HG02981 (cell line): ENCODE measurements at regions not wholly inside any gene's neighbourhood (a gene's known extent, or its start where the extent isn't known, plus 50 kb on each side); places are given as distances from the start of the nearest gene placed in this dataset.

ENCODE experiments used
- ATAC-seq: cut with Tn5 transposase; IDR thresholded peaks from one replicate; pipeline ENCODE4 v1.9.1; 2021; ENCODE audit warnings: mild to moderate bottlenecking, moderate library complexity; ENCODE audit not compliant: unreplicated experiment

GRCh38 chr7:116310141-116310540 is 99.8 kb downstream of the TES start:
- no peak for ATAC-seq

DNA sequence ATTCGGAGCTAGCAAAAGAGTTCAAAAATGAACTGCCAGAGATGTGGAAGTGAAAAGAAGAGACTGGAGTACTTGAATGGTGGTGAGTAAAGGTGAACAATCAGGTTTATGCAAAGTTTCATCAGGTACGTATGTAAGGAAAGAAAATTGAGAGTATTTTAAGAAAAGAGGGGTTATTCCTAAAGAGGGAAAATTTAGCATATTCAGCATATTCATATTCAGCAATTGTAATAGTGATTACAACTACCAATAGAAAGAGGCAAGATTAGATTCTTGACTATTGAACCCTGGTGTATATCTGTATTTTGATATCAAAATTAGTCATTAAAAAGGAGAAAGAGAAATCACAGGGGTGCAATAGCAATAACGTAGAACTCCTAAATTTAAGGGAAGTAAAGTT is 100.9 kb downstream of the TES start:
- ATAC-seq = no peak

- no peak for ATAC-seq
Measured at GRCh38 chr7:116311816-116312471, 101.6 kb downstream of the TES start.

GRCh38 chr7:116315293-116315692 is 105.0 kb downstream of the TES start:
- ATAC-seq = no peak

DNA sequence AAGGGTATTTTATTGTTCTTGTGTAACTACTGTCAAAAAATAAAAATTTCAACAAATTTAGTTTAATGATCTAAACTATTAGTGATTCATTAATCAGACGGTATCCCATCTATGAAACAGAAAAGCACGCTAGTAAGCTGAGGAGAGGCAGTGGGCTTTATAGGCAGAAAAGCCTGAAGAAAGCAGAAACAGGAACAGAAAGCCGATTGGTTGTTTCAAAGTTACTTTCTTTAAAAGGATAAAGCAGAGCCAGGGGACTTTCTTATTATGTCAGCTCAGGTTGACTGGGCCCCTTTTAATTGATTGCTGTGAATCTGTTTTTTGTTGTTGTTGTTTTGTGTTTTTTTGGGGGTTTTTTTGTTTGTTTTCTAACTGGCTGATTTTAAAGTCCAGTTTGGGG is 105.5 kb downstream of the TES start:
- no peak for ATAC-seq

DNA sequence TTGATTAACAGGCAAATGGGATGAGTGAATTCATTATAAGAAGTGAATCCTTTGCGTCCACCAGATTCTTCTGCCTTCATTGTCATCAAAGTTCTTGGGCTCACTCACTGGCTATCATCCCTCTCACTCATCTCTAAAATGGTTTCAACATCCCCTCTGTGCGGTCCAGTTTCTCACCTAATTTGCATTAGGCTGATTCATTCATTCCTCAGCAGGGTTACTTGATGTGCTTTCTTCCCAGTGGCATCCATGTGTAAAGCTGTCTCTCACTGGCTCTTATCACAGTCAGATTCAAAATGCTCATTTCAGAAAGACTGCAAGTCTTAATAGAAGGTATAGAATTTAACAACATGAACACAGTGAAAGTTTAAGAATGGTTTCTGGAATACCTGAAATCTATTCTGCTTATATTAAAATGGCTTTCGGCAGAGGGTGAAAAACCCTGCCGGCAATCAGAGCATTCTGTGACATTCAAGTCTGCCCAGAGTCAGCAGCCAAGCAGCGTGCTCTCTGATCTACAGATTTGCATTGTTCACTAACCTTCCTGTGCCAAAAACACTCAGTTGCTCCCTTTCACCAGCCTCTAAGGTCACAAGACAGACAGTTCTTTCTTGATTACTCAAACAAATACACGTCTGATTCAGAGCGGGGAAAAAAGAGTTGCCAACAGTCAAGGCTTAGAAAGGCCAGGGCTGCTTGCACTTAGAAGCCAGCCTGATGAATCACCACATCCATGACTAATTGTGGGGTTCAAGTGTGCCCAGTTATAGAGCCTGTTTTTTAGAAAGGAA is 106.7 kb downstream of the TES start:
- ATAC-seq = peak; percentile 93

- no peak for ATAC-seq
Measured at GRCh38 chr7:116317907-116318306, 107.6 kb downstream of the TES start.

- ATAC-seq = no peak
Measured at GRCh38 chr7:116322541-116322940, 112.2 kb downstream of the TES start.

DNA sequence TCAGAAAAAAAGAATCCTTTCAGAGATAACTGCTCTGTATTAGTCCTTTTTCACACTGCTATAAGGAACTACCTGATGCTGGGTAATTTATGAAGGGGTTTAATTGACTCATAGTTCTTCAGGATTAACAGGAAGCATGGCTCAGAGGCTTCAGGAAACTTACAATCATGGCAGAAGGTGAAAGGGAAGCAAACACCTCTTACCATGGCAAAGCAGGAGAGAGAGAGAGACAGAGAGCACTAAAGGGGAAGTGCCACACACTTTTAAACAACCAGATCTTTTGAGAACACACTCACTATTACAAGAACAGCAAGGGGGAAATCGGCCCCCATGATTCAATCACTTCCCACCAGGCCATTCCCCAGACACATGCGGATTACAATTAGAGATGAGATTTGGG is 114.2 kb downstream of the TES start:
- no peak for ATAC-seq

DNA sequence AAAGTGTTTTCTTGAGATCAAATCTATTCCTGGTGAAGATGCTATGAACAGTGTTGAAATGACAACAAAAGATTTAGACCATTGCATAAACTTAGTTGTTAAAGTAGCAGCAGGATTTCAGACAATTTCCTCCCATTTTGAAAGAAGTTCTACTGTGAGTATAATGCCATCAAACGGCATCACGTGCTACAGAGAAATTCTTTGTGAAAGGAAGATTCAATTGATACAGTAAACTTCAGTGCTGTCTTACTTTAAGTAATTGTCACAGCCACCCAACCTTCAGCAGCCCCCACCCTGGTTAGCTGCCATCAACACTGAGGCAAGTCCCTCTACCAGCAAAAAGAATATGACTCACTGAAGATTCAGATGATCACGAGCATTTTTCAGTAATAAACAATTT is 115.2 kb downstream of the TES start:
- no peak for ATAC-seq

DNA sequence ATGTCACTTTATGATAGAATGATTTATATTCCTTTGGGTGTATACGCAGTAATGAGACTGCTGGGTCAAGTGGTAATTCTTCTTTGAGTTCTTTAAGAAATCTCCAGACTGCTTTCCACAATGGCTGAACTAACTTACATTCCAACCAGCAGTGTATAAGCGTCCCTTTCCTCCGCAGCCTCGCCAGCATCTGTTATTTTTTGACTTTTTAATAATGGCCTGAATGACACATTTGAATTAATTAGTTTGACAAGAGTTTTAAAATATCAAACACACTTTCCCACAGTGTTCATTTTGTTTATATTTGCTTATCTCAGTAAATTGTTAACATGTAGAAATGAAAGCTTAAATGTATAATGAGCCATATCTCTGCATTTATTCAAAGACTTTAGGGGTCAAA is 116.8 kb downstream of the TES start:
- ATAC-seq = no peak

DNA sequence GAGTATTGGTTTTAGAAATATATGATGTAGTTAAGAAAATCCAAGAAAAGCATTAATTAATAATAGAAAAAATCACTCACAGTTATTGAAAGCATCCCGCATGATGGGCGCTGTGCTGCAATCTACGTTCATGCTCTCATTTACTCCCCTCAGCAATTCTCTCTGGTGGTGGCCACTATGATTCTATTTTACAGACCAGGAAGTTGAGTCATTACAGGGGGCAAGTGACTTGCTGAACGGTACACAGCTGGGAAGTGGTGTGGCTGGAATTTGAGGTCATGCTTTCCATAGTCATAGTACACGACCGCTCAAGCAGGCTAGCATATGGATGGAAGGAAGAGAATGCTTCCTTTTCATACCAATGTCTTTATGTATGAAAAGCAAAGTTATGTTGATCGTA is 117.4 kb downstream of the TES start:
- ATAC-seq = no peak

DNA sequence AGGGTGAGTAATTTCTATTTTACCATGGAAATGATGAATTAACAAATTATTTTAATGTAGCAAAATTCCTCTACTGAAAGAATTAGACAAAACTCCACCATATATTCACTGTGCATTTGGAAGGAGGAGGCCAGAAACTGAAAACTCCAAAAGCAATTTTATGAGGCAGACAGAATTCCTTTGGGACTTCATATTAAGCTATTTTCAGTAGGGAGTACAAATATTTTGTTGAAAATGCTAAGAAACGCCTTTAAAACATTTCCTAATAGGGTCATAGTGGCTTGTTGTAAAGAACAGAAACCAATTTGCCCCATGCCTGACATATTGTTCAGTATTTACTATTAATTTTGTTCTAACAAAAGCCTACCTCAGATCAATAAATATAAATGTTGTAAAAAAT is 117.8 kb downstream of the TES start:
- no peak for ATAC-seq

- ATAC-seq = no peak
Measured at GRCh38 chr7:116329686-116330503, 119.6 kb downstream of the TES start.

DNA sequence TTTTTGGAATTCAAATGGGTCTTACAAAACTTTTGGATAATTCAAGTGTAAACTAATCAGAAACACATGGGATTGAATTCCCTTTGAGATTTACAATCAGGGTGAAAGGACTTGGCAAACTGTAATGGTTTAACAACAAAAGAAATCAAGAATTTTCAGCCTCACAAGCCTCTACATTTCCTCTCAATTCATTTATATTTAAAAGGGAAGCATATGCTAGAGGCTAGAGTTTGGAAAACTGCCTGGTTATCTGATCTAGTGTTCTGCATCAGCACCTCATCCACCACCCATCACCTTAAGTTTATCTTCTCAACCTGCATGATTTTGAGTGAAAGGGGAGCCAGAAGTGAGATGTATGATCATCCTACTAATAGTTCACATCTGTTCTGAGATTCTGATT is 120.7 kb downstream of the TES start:
- no peak for ATAC-seq

DNA sequence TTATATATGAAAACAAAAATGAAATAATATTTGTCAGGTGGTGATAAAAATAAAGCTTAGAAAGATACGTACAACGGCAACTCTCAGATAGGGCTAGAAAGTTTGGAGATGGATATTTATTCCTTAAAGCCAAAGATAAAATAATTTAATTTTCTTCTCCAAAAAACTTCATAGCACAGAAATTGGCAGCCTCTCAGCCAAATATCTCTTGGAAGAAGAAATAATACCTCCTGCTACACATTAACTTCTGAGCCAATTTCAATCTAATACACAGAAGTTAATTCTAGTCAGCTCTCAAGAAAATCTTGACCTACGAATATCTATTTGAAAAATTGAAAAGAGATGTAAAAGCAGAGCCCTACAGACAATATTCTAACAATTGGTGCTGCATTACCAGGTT is 122.4 kb downstream of the TES start:
- ATAC-seq = no peak

DNA sequence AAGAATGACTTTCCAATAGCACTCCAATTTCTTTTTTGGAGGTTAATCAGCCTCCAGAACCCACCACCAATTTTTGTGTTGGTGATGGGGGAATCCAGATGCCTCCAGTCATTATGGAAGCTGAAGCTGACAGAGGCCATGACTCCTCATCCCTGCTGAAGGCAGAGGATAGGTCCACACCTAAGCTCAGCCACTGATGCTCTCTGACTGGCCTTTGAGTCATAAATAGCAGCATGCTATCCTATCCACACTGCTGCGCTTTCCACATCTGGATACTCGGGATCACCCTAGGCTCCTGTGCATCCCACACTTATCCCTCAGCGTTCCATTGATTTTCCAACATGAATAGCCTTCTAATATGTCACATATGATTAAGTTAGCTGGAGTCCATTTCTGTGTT is 124.2 kb downstream of the TES start:
- ATAC-seq = no peak

DNA sequence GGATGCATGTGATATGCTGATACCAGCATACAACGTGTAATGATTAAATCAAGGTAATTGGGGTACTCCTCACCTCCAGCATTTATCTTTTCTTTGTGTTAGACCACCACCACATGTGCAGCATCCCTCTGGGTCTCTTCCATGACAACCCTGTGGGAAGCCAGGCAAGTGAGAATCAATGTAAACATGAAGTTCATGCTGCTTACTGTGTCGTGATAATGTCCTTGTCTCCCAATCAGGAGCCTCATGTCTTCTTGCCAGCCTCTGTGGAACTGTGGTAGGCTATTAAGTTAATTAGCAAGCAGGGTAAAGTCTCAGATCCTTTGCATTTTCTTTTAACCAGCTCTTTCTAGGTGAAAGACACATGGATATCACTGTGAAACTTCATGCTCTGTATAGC is 126.7 kb downstream of the TES start:
- ATAC-seq = no peak

GRCh38 chr7:116337800-116338199 is 127.5 kb downstream of the TES start:
- no peak for ATAC-seq

DNA sequence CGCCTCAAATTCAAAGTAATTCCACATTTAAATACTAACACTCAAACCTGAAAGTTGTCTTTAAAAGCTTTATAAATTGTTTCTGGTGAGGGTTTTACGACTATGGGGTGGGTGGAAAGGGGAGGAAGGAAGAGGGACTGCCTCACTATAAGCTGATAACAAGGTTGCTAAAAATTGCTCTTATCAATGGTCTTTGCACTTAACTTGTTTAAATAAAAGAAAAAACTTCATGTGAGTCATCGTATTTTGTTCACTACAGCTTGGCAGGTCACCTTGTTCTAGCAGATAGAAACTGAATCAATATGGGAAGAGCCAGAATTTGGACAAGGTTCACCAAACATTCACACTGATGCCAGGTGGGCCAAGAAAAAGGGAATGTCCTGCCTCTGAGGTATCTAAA is 129.2 kb downstream of the TES start:
- ATAC-seq = no peak

- no peak for ATAC-seq
Measured at GRCh38 chr7:116340201-116340847, 130.0 kb downstream of the TES start.
